AG04450 (cell line): ENCODE measurements at regions not wholly inside any gene's neighbourhood (a gene's known extent, or its start where the extent isn't known, plus 50 kb on each side); places are given as distances from the start of the nearest gene placed in this dataset.

ENCODE experiments used
- CTCF ChIA-PET: fragments of 300-600, 350-600 bp; formaldehyde crosslinking; extraction: SDS; loops from one replicate; lab custom pipeline; 2022; ENCODE audit warnings: antibody characterized with exemption, inconsistent platforms; lab: Charles Lee
- POLR2A ChIA-PET: fragments of 350-600 bp; formaldehyde crosslinking; extraction: SDS; loops from one replicate; lab custom pipeline; 2021; ENCODE audit warnings: antibody characterized with exemption, inconsistent platforms; lab: Yijun Ruan, JAX
- DNase-seq: peaks from one replicate; pipeline ENCODE4 v3.0.0-alpha.2; 2011; ENCODE audit warnings: low read depth, low spot score
- H3K27ac ChIP-seq: one replicate; pipeline ENCODE4 v1.5.1; 2012; ENCODE audit warnings: low read depth, low read length, control low read depth
- H3K27me3 ChIP-seq: one replicate; pipeline ENCODE4 v1.6.0; 2012; ENCODE audit warnings: low read length; ENCODE audit not compliant: control insufficient read depth, insufficient read depth
- H3K4me3 ChIP-seq: 2 replicates; pipeline ENCODE4 v1.5.1; 2011; ENCODE audit warnings: mild to moderate bottlenecking, low read depth, low read length, control low read depth
- H3K9me3 ChIP-seq: 2 replicates; pipeline ENCODE4 v1.5.1; 2012; ENCODE audit warnings: low read length; ENCODE audit not compliant: control insufficient read depth, insufficient read depth
- TF ChIP-seq, protein P1 (sequence below): IDR thresholded peaks from 2 replicates; pipeline ENCODE4 v1.5.1; 2011; ENCODE audit warnings: low read depth, low read length, control low read depth, inconsistent platforms

DNA sequence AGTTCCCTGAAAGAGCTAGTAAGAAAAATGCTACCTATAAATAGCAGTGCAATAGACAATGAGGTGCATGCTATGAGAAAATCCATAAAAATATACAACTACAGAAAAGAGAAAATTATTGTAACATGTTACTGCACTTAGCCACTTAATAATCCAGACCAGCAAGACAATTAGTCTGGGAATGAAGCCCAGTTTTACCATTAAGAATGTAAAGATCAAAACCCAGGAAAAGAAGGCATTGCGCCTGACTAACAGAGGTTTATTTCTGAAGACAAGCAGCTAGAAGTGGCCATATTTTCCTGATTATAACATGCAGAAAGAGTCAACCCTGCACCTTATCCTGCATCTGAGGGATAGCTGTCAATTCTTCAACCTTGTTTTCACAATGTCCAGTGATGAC lies 276.4 kb upstream of the PRMT6 start:
- Histone ChIP-seq H3K4me3 (no peak overlapping the region), H3K9me3 (no peaks in the 10 kb centered on the region), H3K27ac (no peak overlapping the region), H3K27me3 (no peaks in the 10 kb centered on the region)
- ChIA-PET POLR2A (no interaction called here), CTCF (no interaction called here)
- TF ChIP-seq, protein P1, sequence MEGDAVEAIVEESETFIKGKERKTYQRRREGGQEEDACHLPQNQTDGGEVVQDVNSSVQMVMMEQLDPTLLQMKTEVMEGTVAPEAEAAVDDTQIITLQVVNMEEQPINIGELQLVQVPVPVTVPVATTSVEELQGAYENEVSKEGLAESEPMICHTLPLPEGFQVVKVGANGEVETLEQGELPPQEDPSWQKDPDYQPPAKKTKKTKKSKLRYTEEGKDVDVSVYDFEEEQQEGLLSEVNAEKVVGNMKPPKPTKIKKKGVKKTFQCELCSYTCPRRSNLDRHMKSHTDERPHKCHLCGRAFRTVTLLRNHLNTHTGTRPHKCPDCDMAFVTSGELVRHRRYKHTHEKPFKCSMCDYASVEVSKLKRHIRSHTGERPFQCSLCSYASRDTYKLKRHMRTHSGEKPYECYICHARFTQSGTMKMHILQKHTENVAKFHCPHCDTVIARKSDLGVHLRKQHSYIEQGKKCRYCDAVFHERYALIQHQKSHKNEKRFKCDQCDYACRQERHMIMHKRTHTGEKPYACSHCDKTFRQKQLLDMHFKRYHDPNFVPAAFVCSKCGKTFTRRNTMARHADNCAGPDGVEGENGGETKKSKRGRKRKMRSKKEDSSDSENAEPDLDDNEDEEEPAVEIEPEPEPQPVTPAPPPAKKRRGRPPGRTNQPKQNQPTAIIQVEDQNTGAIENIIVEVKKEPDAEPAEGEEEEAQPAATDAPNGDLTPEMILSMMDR = no peak
- DNase-seq = no peak

DNA sequence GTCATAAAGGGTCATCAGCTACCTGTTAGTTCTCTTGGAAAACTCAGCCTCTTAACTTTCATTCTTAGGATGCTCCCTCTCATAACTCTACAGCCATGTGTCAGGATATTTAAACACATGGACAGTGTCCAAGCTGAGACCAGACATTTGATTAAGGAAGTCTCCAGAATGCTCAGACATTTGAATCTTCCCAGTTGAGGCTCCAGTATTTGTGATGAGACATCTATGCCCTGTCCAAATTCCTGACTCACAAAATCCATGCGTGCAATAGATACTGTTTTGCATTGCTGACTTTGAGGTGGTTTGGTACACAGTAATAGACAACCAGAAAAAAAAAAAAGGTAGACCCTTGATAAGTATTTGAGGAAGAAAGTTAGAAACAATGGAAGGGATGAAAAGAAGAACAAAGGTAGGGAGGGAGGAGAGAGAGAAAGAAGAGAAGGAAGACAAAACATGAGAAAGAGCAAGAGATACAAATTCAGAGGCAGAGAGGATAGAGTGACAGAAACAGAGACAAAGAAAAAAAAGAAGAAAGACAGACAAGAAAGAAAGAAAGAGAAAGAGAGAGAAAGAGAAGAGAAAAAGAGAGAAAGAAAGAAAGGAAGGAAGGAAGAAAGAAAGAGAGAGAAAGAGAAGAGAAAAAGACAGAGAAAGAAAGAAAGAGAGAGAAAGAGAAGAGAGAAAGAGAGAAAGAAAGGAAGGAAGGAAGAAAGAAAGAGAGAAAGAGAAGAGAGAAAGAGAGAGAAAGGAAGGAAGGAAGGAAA lies 275.5 kb upstream of the PRMT6 start:
- DNase-seq = no peak
- TF ChIP-seq, protein P1 = no peak
- no peak overlapping the region for H3K27ac ChIP-seq
- ChIA-PET POLR2A (no interaction called here), CTCF (no interaction called here)
- no peaks in the 10 kb centered on the region for H3K9me3 ChIP-seq
- no peaks in the 10 kb centered on the region for H3K27me3 ChIP-seq
- no peak overlapping the region for H3K4me3 ChIP-seq

DNA sequence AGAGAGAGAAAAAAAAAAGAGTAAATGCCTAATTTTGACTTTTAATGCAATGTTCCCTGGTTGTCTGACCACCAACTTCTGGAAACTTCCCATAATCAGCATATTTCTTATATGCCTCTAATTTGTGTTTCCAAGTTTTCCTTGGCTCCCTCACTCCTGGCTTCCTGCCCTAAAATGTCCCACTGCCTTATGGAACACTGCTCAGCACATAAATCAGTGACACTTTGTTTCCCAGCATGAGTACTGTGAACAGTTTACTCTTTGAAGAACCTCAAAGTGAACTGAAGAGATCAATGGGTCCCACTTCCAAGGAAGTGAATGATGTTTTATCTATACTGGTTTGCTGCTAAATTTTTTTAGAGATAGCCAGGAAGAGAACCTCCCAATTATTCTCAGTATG lies 271.3 kb upstream of the PRMT6 start:
- ChIA-PET POLR2A (no interaction called here), CTCF (no interaction called here)
- TF ChIP-seq, protein P1 = no peak
- Histone ChIP-seq H3K4me3 (no peak overlapping the region), H3K27me3 (no peaks in the 10 kb centered on the region), H3K27ac (no peak overlapping the region), H3K9me3 (no peaks in the 10 kb centered on the region)
- DNase-seq = no peak

DNA sequence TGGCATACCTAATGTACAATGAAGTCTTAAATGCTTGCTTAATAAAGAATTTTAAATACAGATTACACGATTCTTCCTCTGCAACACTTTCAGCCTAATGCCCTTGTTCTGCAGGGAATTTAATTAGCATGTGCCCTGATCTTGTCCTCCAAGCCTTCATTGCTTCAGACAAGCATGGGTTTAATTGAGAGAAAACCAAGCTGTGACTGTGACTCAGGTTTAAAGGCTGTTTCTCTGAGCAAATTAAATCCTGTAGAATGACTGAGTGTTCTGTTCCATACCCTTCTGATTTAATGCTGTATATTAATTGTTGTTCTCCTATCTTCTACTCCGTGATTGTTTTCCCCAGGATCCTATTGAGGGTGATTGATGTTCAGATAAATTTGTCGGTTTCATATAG lies 269.0 kb upstream of the PRMT6 start:
- Histone ChIP-seq H3K27ac (no peak overlapping the region), H3K4me3 (no peak overlapping the region), H3K9me3 (no peaks in the 10 kb centered on the region), H3K27me3 (no peaks in the 10 kb centered on the region)
- ChIA-PET CTCF (no interaction called here), POLR2A (no interaction called here)
- DNase-seq = no peak
- TF ChIP-seq, protein P1 = no peak

DNA sequence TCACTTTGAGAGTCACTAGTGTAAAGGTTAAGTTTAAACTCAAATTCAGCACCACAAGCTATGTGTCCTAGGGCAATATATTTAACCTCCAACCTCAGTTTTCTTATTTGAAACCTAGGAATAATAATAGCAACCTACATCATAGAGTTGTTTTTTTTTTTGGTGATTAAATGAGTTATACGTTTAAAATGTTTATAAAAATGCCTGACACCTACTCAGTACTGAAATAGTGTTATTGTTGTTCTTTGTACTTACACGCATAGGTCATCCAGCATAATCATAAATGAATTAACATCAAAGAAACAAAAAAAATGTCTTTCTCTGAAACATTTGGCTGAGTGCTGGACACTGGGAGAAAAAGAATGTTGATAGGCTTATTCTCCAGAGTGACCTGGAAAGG lies 266.8 kb upstream of the PRMT6 start:
- H3K27me3 ChIP-seq = no peaks in the 10 kb centered on the region
- ChIA-PET POLR2A (no interaction called here), CTCF (no interaction called here)
- no peak for DNase-seq
- H3K4me3 ChIP-seq = no peak overlapping the region
- no peak overlapping the region for H3K27ac ChIP-seq
- TF ChIP-seq, protein P1 = no peak
- no peaks in the 10 kb centered on the region for H3K9me3 ChIP-seq
